Vagina (tissue), 2 donors: ENCODE measurements at regions not wholly inside any gene's neighbourhood (a gene's known extent, or its start where the extent isn't known, plus 50 kb on each side); places are given as distances from the start of the nearest gene placed in this dataset.
A peak's percentile ranks its signal among the peaks of the same experiment; 100 is the strongest.

Experiments used
- DNase-seq, 2 donors: peaks; one replicate each; pipeline ENCODE4 v3.0.0-alpha.2; 2017; ENCODE audit errors: extremely low spot score in 2 of 2
- H3K27ac ChIP-seq: fragments of 200-600 bp; sonication (generic); one replicate; pipeline ENCODE4 v1.5.1; 2019
- H3K27me3 ChIP-seq: fragments of 200-600 bp; sonication (generic); one replicate; pipeline ENCODE4 v1.5.1; 2019
- H3K36me3 ChIP-seq, 2 donors: fragments of 200-600 bp; sonication (generic); one replicate each; pipeline ENCODE4 v1.5.1; 2017 to 2019
- H3K4me1 ChIP-seq: fragments of 200-600 bp; sonication (generic); one replicate; pipeline ENCODE4 v1.5.1; 2019
- H3K4me3 ChIP-seq, 2 donors: fragments of 200-600 bp; sonication (generic); 1 replicate in 1 of 2; 2 replicates in 1 of 2; pipeline ENCODE4 v1.5.1; 2016 to 2019
- H3K9me3 ChIP-seq: fragments of 200-600 bp; sonication (generic); one replicate; pipeline ENCODE4 v1.5.1; 2019
- CTCF ChIP-seq, 3 experiments: fragments of 450-650 bp in 2 of 3; fragments of 200-600 bp in 1 of 3; sonication (generic) in 1 of 3; IDR thresholded peaks; one replicate each; pipeline ENCODE4 v1.5.1; 2017 to 2019; ENCODE audit warnings: antibody characterized with exemption in 3 of 3, mild to moderate bottlenecking in 2 of 3, moderate library complexity in 2 of 3
- POLR2A ChIP-seq, 2 donors: fragments of 450-650 bp; IDR thresholded peaks; one replicate each; pipeline ENCODE4 v1.6.1; 2017; ENCODE audit warnings: antibody characterized with exemption in 2 of 2, mild to moderate bottlenecking in 2 of 2, moderate library complexity in 2 of 2
- POLR2AphosphoS5 ChIP-seq, 2 donors: sonication (generic); formaldehyde crosslinking; IDR thresholded peaks; one replicate each; pipeline ENCODE4 v1.9.0; 2017; ENCODE audit warnings: antibody characterized with exemption in 2 of 2, mild to moderate bottlenecking in 2 of 2, low read depth in 1 of 2; ENCODE audit not compliant: insufficient read depth in 1 of 2
- intact Hi-C: fragments of 100-400 bp; cut with DNase I; formaldehyde crosslinking; loops from one replicate; pipeline ENCODE4 v1.15.1; 2023

- H3K4me3 ChIP-seq: no peak overlapping the region
- no peaks in the 10 kb centered on the region for H3K27me3 ChIP-seq
- no peaks in the 10 kb centered on the region for H3K36me3 ChIP-seq
- H3K4me1 ChIP-seq: no peaks in the 10 kb centered on the region
- DNase-seq: no peak
- TF ChIP-seq CTCF (IDR thresholded peaks at IDR 0.05): no peak
- no peak for TF ChIP-seq POLR2AphosphoS5 (IDR thresholded peaks at IDR 0.05; ENCODE audit: insufficient read depth in 1 of 2, low read depth in 1 of 2)
- no peak for TF ChIP-seq POLR2A (IDR thresholded peaks at IDR 0.05)
- no peak overlapping the region for H3K27ac ChIP-seq
- intact Hi-C loops: no loop called here
- H3K9me3 ChIP-seq: no peaks in the 10 kb centered on the region
Measured at GRCh38 chr5:39761199-39761950, 336.6 kb upstream of the DAB2 start.

DNA sequence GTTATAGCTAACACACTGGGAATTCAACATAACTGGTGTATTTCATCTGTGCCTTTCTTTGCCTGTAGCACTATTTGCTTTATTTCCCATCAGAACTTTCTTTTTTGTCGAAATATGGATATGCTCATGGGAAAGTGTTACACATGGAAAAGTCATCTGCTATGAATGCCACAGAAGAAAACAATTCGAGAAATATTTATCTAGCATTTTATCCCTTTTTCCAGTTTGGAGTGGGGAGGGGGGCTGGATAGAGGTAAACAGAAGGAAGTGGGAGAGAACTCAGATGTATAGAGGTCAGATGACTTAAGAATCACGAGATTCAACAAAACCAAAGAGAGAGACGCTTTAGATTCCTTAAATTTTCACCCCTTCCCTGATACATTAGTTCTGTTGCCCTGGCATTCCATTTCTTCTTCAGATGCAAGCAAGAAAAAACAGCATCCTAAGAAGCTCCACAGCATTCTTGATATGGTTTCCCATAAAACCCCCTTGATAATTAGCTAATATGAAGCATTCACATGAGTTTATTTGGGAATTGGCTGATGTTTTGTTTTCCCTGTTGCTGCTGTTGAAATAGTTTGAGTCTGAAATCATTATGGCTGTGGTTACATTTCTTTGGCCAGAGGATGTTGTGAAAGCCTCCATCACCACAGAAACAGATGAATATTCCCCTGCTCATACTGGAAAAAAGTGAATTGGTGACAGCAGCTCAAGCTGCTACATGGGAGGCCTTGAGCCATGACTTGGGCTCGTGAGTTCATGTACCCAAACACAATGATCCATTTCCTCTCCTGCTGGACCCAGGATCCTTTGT is 335.8 kb upstream of the DAB2 start:
- Histone ChIP-seq H3K27me3 (no peaks in the 10 kb centered on the region), H3K27ac (peak overlapping the region; percentile 21), H3K4me3 (no peak overlapping the region), H3K9me3 (no peaks in the 10 kb centered on the region), H3K36me3 (no peaks in the 10 kb centered on the region), H3K4me1 (no peaks in the 10 kb centered on the region)
- DNase-seq: no peak
- TF ChIP-seq CTCF (IDR thresholded peaks at IDR 0.05) (no peak), POLR2AphosphoS5 (IDR thresholded peaks at IDR 0.05; ENCODE audit: insufficient read depth in 1 of 2, low read depth in 1 of 2) (peak in 1 of 2 donors; percentile 11)
- intact Hi-C loops: no loop called here

DNA sequence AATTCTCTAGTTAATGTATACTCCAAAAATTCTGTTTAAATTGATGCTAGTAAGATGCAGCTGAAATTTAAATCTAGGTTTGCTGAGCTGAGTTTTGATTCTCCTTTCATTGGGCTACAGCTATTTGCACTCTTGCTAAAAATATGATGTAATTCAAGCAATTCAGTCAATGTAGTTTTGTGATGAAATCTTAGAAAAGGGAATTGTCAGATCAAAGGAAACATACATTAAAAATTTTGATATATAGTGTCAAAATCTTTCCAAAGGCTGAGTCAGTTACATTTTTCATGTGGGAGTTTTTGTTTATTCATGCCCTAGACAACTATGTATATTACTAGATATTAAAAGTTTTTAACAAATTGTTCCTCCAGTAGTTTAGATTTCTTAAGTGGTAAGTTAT is 334.9 kb upstream of the DAB2 start:
- no peak for DNase-seq
- intact Hi-C loops: no loop called here
- TF ChIP-seq POLR2A (IDR thresholded peaks at IDR 0.05) (no peak), POLR2AphosphoS5 (IDR thresholded peaks at IDR 0.05; ENCODE audit: insufficient read depth in 1 of 2, low read depth in 1 of 2) (no peak), CTCF (IDR thresholded peaks at IDR 0.05) (no peak)
- no peaks in the 10 kb centered on the region for H3K4me1 ChIP-seq
- H3K27me3 ChIP-seq: no peaks in the 10 kb centered on the region
- no peaks in the 10 kb centered on the region for H3K9me3 ChIP-seq
- no peak overlapping the region for H3K27ac ChIP-seq
- no peak overlapping the region for H3K4me3 ChIP-seq
- H3K36me3 ChIP-seq: no peaks in the 10 kb centered on the region

DNA sequence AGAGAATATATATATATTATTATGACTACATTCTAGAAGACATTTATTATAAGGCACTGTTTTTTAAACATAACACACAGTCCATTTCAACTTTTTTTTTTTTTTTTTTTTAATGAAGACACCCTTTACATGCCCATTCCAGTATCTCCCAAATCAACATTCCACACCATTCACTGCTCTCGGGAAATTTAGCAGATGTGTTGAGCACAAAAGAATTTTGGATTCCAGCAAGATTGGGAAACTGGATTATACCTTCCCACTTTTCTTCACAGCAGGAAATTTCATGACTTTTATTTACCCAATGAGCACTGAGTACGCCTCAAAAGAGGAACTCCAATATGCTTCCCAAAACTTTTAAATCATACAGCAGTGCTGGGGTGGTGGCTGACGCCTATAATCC is 333.6 kb upstream of the DAB2 start:
- intact Hi-C loops: no loop called here
- no peaks in the 10 kb centered on the region for H3K36me3 ChIP-seq
- no peak overlapping the region for H3K27ac ChIP-seq
- DNase-seq: no peak
- no peak overlapping the region for H3K4me3 ChIP-seq
- no peaks in the 10 kb centered on the region for H3K27me3 ChIP-seq
- no peak for TF ChIP-seq POLR2A (IDR thresholded peaks at IDR 0.05)
- no peak for TF ChIP-seq POLR2AphosphoS5 (IDR thresholded peaks at IDR 0.05; ENCODE audit: insufficient read depth in 1 of 2, low read depth in 1 of 2)
- TF ChIP-seq CTCF (IDR thresholded peaks at IDR 0.05): no peak
- no peaks in the 10 kb centered on the region for H3K9me3 ChIP-seq
- H3K4me1 ChIP-seq: no peaks in the 10 kb centered on the region

- DNase-seq: no peak
- H3K4me3 ChIP-seq: no peak overlapping the region
- no peaks in the 10 kb centered on the region for H3K27me3 ChIP-seq
- no peak overlapping the region for H3K27ac ChIP-seq
- no peaks in the 10 kb centered on the region for H3K36me3 ChIP-seq
- intact Hi-C loops: no loop called here
- H3K9me3 ChIP-seq: no peaks in the 10 kb centered on the region
- no peak for TF ChIP-seq POLR2AphosphoS5 (IDR thresholded peaks at IDR 0.05; ENCODE audit: insufficient read depth in 1 of 2, low read depth in 1 of 2)
- no peak for TF ChIP-seq POLR2A (IDR thresholded peaks at IDR 0.05)
- no peak for TF ChIP-seq CTCF (IDR thresholded peaks at IDR 0.05)
- H3K4me1 ChIP-seq: no peaks in the 10 kb centered on the region
Measured at GRCh38 chr5:39757131-39757530, 332.4 kb upstream of the DAB2 start.
